K562 (cell line): ENCODE measurements at regions not wholly inside any gene's neighbourhood (a gene's known extent, or its start where the extent isn't known, plus 50 kb on each side); places are given as distances from the start of the nearest gene placed in this dataset.

Experiments used
- ATAC-seq: fragments of 200-7000 bp; cut with Tn5 transposase; 3 replicates; pipeline ENCODE4 v1.9.1; 2020; ENCODE audit warnings: moderate library complexity
- BruUV-seq: library from RNA; stranded (reverse); fragments of 400-500 nt; replicated peaks from 2 replicates; lab custom pipeline; 2021; lab: Mats Ljungman, UMichigan
- CTCF ChIA-PET: fragments of 300-600 bp; formaldehyde crosslinking; extraction: SDS; loops from one replicate; lab custom pipeline; 2021; ENCODE audit warnings: low intra/inter-chr PET ratio; lab: Yijun Ruan, JAX
- POLR2A ChIA-PET: fragments of 300-600, 350-650 bp; sonication (Branson Sonifier 250); formaldehyde crosslinking; extraction: SDS; loops from one replicate; lab custom pipeline; 2021; ENCODE audit warnings: antibody characterized with exemption, inconsistent platforms; lab: Yijun Ruan, JAX
- DNase-seq, 4 experiments: peaks; one replicate each; pipeline versions ENCODE4 v3.0.0 to v3.0.0-alpha.2; 2011 to 2018; ENCODE audit warnings: low spot score in 3 of 4, mixed read lengths in 3 of 4; ENCODE audit errors: extremely low read depth in 1 of 4
- FAIRE-seq: peaks from 2 replicates; lab custom pipeline; 2011; peaks lifted over from hg19 to GRCh38; lab: Jason Lieb, UNC
- H2AFZ ChIP-seq: 2 replicates; pipeline ENCODE4 v1.6.0; 2011; ENCODE audit warnings: low read depth, low read length, control low read depth, inconsistent platforms
- H3K27ac ChIP-seq: fragments of 200-600 bp; 3 replicates; pipeline ENCODE4 v1.8.0; 2011; ENCODE audit warnings: low read depth, mild to moderate bottlenecking, control low read depth, inconsistent platforms, low read length, moderate library complexity, mixed read lengths; ENCODE audit errors: extremely low read depth
- H3K27me3 ChIP-seq, 2 experiments: fragments of 300-600 bp in 1 of 2; 2 replicates in 1 of 2; 3 replicates in 1 of 2; pipeline versions ENCODE4 v1.6.0 to v1.8.0; 2011; ENCODE audit warnings: inconsistent platforms in 2 of 2, low read length in 2 of 2, mild to moderate bottlenecking in 1 of 2, mixed read lengths in 1 of 2, moderate library complexity in 1 of 2; ENCODE audit not compliant: control insufficient read depth in 2 of 2, insufficient read depth in 2 of 2
- H3K36me3 ChIP-seq: fragments of 300-600 bp; 3 replicates; pipeline ENCODE4 v1.8.0; 2011; ENCODE audit warnings: mild to moderate bottlenecking, low read length, inconsistent platforms; ENCODE audit not compliant: control insufficient read depth, insufficient read depth
- H3K4me1 ChIP-seq, 2 experiments: fragments of 200-600 bp in 1 of 2; replicated peaks in 1 of 2; 2 replicates in 1 of 2; 3 replicates in 1 of 2; pipeline versions ENCODE4 v1.5.1 to v1.8.0; 2011; ENCODE audit warnings: inconsistent platforms in 2 of 2, low read length in 2 of 2, mild to moderate bottlenecking in 1 of 2, mixed read lengths in 1 of 2, moderate library complexity in 1 of 2; ENCODE audit not compliant: control insufficient read depth in 2 of 2, insufficient read depth in 2 of 2
- H3K4me2 ChIP-seq: 2 replicates; pipeline ENCODE4 v1.6.1; 2011; ENCODE audit warnings: low read length, control low read depth, inconsistent platforms, mixed read lengths; ENCODE audit not compliant: insufficient read depth
- H3K4me3 ChIP-seq: fragments of 200-600 bp; sonication (generic), shearing (Covaris generic); 2 replicates; pipeline ENCODE4 v1.5.1; 2016; ENCODE audit warnings: control low read depth, inconsistent platforms
- H3K79me2 ChIP-seq: fragments of 200-600 bp; 3 replicates; pipeline ENCODE4 v1.8.0; 2011; ENCODE audit warnings: low read length, inconsistent platforms; ENCODE audit not compliant: control insufficient read depth, insufficient read depth
- H3K9ac ChIP-seq, 2 experiments: 2 replicates each; pipeline versions ENCODE4 v1.6.0 to v1.6.1; 2011; ENCODE audit warnings: low read depth in 2 of 2, low read length in 2 of 2, control low read depth in 1 of 2, inconsistent platforms in 1 of 2, mild to moderate bottlenecking in 1 of 2, mixed read lengths in 1 of 2; ENCODE audit not compliant: insufficient read depth in 1 of 2
- H3K9me1 ChIP-seq: one replicate; pipeline ENCODE4 v1.6.0; 2011; ENCODE audit warnings: inconsistent platforms, mild to moderate bottlenecking, low read length, moderate library complexity; ENCODE audit not compliant: control insufficient read depth, insufficient read depth
- H3K9me3 ChIP-seq: replicated peaks from 2 replicates; pipeline ENCODE4 v1.5.1; 2011; ENCODE audit warnings: low read depth, low read length, inconsistent platforms; ENCODE audit not compliant: control insufficient read depth, insufficient read depth
- H4K20me1 ChIP-seq: replicated peaks from 2 replicates; pipeline ENCODE4 v1.6.1; 2011; ENCODE audit warnings: low read length, inconsistent platforms, mixed read lengths; ENCODE audit not compliant: control insufficient read depth, insufficient read depth
- ASH1L ChIP-seq: fragments of 450-650 bp; IDR thresholded peaks from 2 replicates; pipeline ENCODE4 v1.6.1; 2018; ENCODE audit warnings: borderline replicate concordance, mild to moderate bottlenecking, low read depth; ENCODE audit not compliant: partially characterized antibody
- EHMT2 ChIP-seq: fragments of 450-650 bp; IDR thresholded peaks from 2 replicates; pipeline ENCODE4 v1.6.1; 2018; ENCODE audit warnings: antibody characterized with exemption
- ERF ChIP-seq: fragments of 450-650 bp; formaldehyde crosslinking; IDR thresholded peaks from 2 replicates; pipeline ENCODE4 v1.4.0; 2020; ENCODE audit warnings: mild to moderate bottlenecking, mixed read lengths
- ETV5 ChIP-seq: sonication (generic); formaldehyde crosslinking; IDR thresholded peaks from 2 replicates; pipeline ENCODE4 v1.4.0; 2020; ENCODE audit warnings: low read depth, mild to moderate bottlenecking, missing genetic modification reagents
- HIVEP1 ChIP-seq: fragments of 250-450 bp; sonication (Bioruptor Pico); IDR thresholded peaks from 2 replicates; pipeline ENCODE4 v1.4.0; 2020; ENCODE audit warnings: mild to moderate bottlenecking
- KLF13 ChIP-seq: fragments of 450-650 bp; IDR thresholded peaks from 2 replicates; pipeline ENCODE4 v1.6.1; 2016; ENCODE audit warnings: missing genetic modification characterization, low read depth, mild to moderate bottlenecking, missing compliant biosample characterization, moderate library complexity, borderline replicate concordance
- PATZ1 ChIP-seq: fragments of 250-450 bp; sonication (Bioruptor Pico); IDR thresholded peaks from 2 replicates; pipeline ENCODE4 v1.5.0; 2020; ENCODE audit warnings: mild to moderate bottlenecking, borderline replicate concordance
- PRPF4 ChIP-seq: fragments of 200-400 bp; formaldehyde crosslinking; IDR thresholded peaks from one replicate; pipeline ENCODE4 v1.6.1; 2017; ENCODE audit warnings: low read length, low read depth, mild to moderate bottlenecking; ENCODE audit not compliant: insufficient read depth, poor library complexity, severe bottlenecking
- SMAD4 ChIP-seq: fragments of 250-450 bp; sonication (Bioruptor Pico); conservative IDR thresholded peaks from 2 replicates; pipeline ENCODE4 v1.8.0; 2021; ENCODE audit warnings: inconsistent platforms, mild to moderate bottlenecking, moderate library complexity
- UBTF ChIP-seq, 2 experiments: IDR thresholded peaks; 2 replicates each; pipeline ENCODE4 v1.6.1; 2012; ENCODE audit warnings: improper control_type of control experiment in 2 of 2, low read depth in 2 of 2, low read length in 2 of 2, borderline replicate concordance in 1 of 2
- in situ Hi-C: fragments of 300-500 bp; cut with MboI; formaldehyde crosslinking; loops from 4 replicates; pipeline ENCODE4 v1.15.0; 2018; ENCODE audit warnings: inconsistent platforms, mixed read lengths
- intact Hi-C: fragments of 100-400 bp; cut with micrococcal nuclease; formaldehyde crosslinking; loops from 2 replicates; pipeline ENCODE4 v1.14.2; 2022
- TF ChIP-seq, protein P1 (sequence below): fragments of 450-650 bp; IDR thresholded peaks from 2 replicates; pipeline ENCODE4 v1.6.1; 2016; ENCODE audit warnings: borderline replicate concordance
- TF ChIP-seq, protein P2 (sequence below): fragments of 250-450 bp; sonication (Bioruptor Pico); IDR thresholded peaks from 2 replicates; pipeline ENCODE4 v1.8.0; 2021; ENCODE audit warnings: moderate library complexity, mild to moderate bottlenecking, inconsistent platforms
- TF ChIP-seq, protein P3 (sequence below): fragments of 150-350 bp; conservative IDR thresholded peaks from 2 replicates; pipeline ENCODE4 v1.6.1; 2014; ENCODE audit warnings: low read length

DNA sequence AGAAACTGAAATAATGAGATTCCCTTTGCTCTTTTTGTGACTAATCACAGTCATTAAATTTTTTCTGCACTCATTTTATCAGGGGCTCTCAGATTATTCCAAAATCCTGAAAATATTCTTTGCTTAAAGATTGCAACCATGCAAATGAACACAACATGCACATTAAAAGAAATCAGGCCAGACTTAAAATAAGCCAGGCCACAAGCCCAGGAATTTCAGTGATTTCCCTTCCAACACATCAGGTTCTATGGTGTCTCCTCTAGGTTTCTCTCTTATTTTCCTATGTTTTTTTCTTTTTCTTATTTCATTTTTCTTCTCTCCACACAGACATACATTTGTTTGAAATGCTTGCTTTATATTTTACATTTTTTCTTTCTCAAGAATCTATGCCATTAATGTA, 65.3 kb downstream of the NIBAN1 start:
- POLR2A ChIA-PET: interaction anchor here (1.0 to 1.2 kb wide), 2 partner anchors 24 to 54 kb away, joined by 3 read pairs; no protein-coding TSS in a partner anchor
- CTCF ChIA-PET: interaction anchor here (0.7 kb wide), 1 partner anchor 1230 kb away, joined by 3 read pairs; no protein-coding TSS in a partner anchor
- H4K20me1 ChIP-seq: no peaks in the 10 kb centered on the region; the same call in 1 of the 2 replicates
- no peak overlapping the region for H3K9ac ChIP-seq
- no peak for ATAC-seq
- no peaks in the 10 kb centered on the region; the same call in 2 of the 3 replicates for H3K79me2 ChIP-seq
- DNase-seq: no peak
- H3K27me3 ChIP-seq: no peaks in the 10 kb centered on the region
- no peaks in the 10 kb centered on the region for H3K9me3 ChIP-seq
- FAIRE-seq: no peak
- no peaks in the 10 kb centered on the region for H3K9me1 ChIP-seq
- no peaks in the 10 kb centered on the region for H3K36me3 ChIP-seq
- peaks cover 0 to 3% of the 10 kb centered on the region in 2 experiments; a peak in 2 of 5 replicates for H3K4me1 ChIP-seq
- no peak overlapping the region for H3K4me2 ChIP-seq
- intact Hi-C loops: no loop called here
- no peak overlapping the region for H3K4me3 ChIP-seq
- no peak overlapping the region for H2AFZ ChIP-seq
- in situ Hi-C loops: no loop called here
- no peak overlapping the region for H3K27ac ChIP-seq
- BruUV-seq: no TSS peak
- no peak for TF ChIP-seq ETV5 (CRISPR knock-in tag)
- TF ChIP-seq HIVEP1: no peak
- no peak for TF ChIP-seq ASH1L
- no peak for TF ChIP-seq ERF (CRISPR knock-in tag)
- TF ChIP-seq SMAD4 (CRISPR knock-in tag): no peak
- no peak for TF ChIP-seq EHMT2
- no peak for TF ChIP-seq KLF13 (tag)
- TF ChIP-seq PRPF4: no peak
- TF ChIP-seq UBTF (IDR thresholded peaks at IDR 0.05; ENCODE audit: borderline replicate concordance in 1 of 2, low read depth in 2 of 2, low read length in 2 of 2): no peak
- TF ChIP-seq, protein P1, sequence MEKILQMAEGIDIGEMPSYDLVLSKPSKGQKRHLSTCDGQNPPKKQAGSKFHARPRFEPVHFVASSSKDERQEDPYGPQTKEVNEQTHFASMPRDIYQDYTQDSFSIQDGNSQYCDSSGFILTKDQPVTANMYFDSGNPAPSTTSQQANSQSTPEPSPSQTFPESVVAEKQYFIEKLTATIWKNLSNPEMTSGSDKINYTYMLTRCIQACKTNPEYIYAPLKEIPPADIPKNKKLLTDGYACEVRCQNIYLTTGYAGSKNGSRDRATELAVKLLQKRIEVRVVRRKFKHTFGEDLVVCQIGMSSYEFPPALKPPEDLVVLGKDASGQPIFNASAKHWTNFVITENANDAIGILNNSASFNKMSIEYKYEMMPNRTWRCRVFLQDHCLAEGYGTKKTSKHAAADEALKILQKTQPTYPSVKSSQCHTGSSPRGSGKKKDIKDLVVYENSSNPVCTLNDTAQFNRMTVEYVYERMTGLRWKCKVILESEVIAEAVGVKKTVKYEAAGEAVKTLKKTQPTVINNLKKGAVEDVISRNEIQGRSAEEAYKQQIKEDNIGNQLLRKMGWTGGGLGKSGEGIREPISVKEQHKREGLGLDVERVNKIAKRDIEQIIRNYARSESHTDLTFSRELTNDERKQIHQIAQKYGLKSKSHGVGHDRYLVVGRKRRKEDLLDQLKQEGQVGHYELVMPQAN: no peak
- TF ChIP-seq, protein P2, sequence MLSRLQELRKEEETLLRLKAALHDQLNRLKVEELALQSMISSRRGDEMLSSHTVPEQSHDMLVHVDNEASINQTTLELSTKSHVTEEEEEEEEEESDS: no peak
- TF ChIP-seq, protein P3, sequence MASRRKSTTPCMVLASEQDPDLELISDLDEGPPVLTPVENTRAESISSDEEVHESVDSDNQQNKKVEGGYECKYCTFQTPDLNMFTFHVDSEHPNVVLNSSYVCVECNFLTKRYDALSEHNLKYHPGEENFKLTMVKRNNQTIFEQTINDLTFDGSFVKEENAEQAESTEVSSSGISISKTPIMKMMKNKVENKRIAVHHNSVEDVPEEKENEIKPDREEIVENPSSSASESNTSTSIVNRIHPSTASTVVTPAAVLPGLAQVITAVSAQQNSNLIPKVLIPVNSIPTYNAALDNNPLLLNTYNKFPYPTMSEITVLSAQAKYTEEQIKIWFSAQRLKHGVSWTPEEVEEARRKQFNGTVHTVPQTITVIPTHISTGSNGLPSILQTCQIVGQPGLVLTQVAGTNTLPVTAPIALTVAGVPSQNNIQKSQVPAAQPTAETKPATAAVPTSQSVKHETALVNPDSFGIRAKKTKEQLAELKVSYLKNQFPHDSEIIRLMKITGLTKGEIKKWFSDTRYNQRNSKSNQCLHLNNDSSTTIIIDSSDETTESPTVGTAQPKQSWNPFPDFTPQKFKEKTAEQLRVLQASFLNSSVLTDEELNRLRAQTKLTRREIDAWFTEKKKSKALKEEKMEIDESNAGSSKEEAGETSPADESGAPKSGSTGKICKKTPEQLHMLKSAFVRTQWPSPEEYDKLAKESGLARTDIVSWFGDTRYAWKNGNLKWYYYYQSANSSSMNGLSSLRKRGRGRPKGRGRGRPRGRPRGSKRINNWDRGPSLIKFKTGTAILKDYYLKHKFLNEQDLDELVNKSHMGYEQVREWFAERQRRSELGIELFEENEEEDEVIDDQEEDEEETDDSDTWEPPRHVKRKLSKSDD: no peak
- no peak for TF ChIP-seq PATZ1
